ENCODE measurements at regions not wholly inside any gene's neighbourhood (a gene's known extent, or its start where the extent isn't known, plus 50 kb on each side); places are given as distances from the start of the nearest gene placed in this dataset.

GRCh38 chr4:138555108-138555507, 313.0 kb upstream of the SLC7A11 start:
- TF ChIP-seq NFIC (IDR thresholded peaks at IDR 0.05): no peak
- TF ChIP-seq REST (IDR thresholded peaks at IDR 0.05; ENCODE audit: low read depth): no peak
- TF ChIP-seq YY1 (IDR thresholded peaks at IDR 0.05; ENCODE audit: low read depth): no peak
- TF ChIP-seq MAX (IDR thresholded peaks at IDR 0.05): no peak
- no peak for TF ChIP-seq EP300 (IDR thresholded peaks at IDR 0.05; ENCODE audit: borderline replicate concordance)
- no peak for TF ChIP-seq TAF1 (IDR thresholded peaks at IDR 0.05; ENCODE audit: low read depth)
- no peak for TF ChIP-seq RAD21 (IDR thresholded peaks at IDR 0.05; ENCODE audit: low read depth)
- TF ChIP-seq CEBPB (IDR thresholded peaks at IDR 0.05): no peak
- no peak for TF ChIP-seq EGR1 (IDR thresholded peaks at IDR 0.05)
- TF ChIP-seq USF1 (IDR thresholded peaks at IDR 0.05): no peak
- no peak for TF ChIP-seq TEAD4 (IDR thresholded peaks at IDR 0.05)
- TF ChIP-seq CREB1 (IDR thresholded peaks at IDR 0.05; ENCODE audit: low read depth): no peak

All from Ishikawa (cell line).